ENCODE measurements at regions not wholly inside any gene's neighbourhood (a gene's known extent, or its start where the extent isn't known, plus 50 kb on each side); places are given as distances from the start of the nearest gene placed in this dataset.

GRCh38 chr4:1492651-1493539 is 86.7 kb upstream of the NKX1-1 start:
- DNase-seq (ENCODE audit: low read depth), result no peak
- H3K4me3 ChIP-seq (ENCODE audit: control insufficient read depth, low read depth, low read length), result no peak overlapping the region
- no peak for TF ChIP-seq CTCF (conservative IDR thresholded peaks at IDR 0.05; ENCODE audit: control insufficient read depth, insufficient read depth, low read depth, low read length)

GRCh38 chr4:1492142-1492457 is 85.9 kb upstream of the NKX1-1 start:
- no peak overlapping the region for H3K4me3 ChIP-seq (ENCODE audit: control insufficient read depth, low read depth, low read length)
- no peak for TF ChIP-seq CTCF (conservative IDR thresholded peaks at IDR 0.05; ENCODE audit: control insufficient read depth, insufficient read depth, low read depth, low read length)
- DNase-seq (ENCODE audit: low read depth), result no peak

GRCh38 chr4:1491328-1492141 is 85.3 kb upstream of the NKX1-1 start:
- no peak overlapping the region for H3K4me3 ChIP-seq (ENCODE audit: control insufficient read depth, low read depth, low read length)
- no peak for TF ChIP-seq CTCF (conservative IDR thresholded peaks at IDR 0.05; ENCODE audit: control insufficient read depth, insufficient read depth, low read depth, low read length)
- no peak for DNase-seq (ENCODE audit: low read depth)

- no peak for DNase-seq (ENCODE audit: low read depth)
- no peak for TF ChIP-seq CTCF (conservative IDR thresholded peaks at IDR 0.05; ENCODE audit: control insufficient read depth, insufficient read depth, low read depth, low read length)
Measured at GRCh38 chr4:1490654-1491327, 84.5 kb upstream of the NKX1-1 start.

GRCh38 chr4:1490011-1490653 is 83.9 kb upstream of the NKX1-1 start:
- no peak for DNase-seq (ENCODE audit: low read depth)
- TF ChIP-seq CTCF (conservative IDR thresholded peaks at IDR 0.05; ENCODE audit: control insufficient read depth, insufficient read depth, low read depth, low read length), result no peak
- no peak overlapping the region for H3K4me3 ChIP-seq (ENCODE audit: control insufficient read depth, low read depth, low read length)

More at GRCh38 chr4:1490654-1491327, 84.5 kb upstream of the NKX1-1 start:
- H3K4me3 ChIP-seq (ENCODE audit: control insufficient read depth, low read depth, low read length), result no peak overlapping the region

- no peak for TF ChIP-seq CTCF (conservative IDR thresholded peaks at IDR 0.05; ENCODE audit: control insufficient read depth, insufficient read depth, low read depth, low read length)
- H3K4me3 ChIP-seq (ENCODE audit: control insufficient read depth, low read depth, low read length), result no peak overlapping the region
- DNase-seq (ENCODE audit: low read depth), result no peak
Measured at GRCh38 chr4:1489639-1489995, 83.4 kb upstream of the NKX1-1 start.
